ENCODE measurements at regions not wholly inside any gene's neighbourhood (a gene's known extent, or its start where the extent isn't known, plus 50 kb on each side); places are given as distances from the start of the nearest gene placed in this dataset.
"Not testable (repeated sequence)": the region's sequence is repeated elsewhere in the genome, so short reads cannot be mapped to it uniquely, and the experiment has no call there.

GRCh38 chr13:112145551-112146360 is 78.8 kb downstream of the SOX1 start:
- DNase-seq (ENCODE audit: low spot score), result peak; percentile 42

- DNase-seq (ENCODE audit: low spot score), result no peak
Observed at GRCh38 chr13:112150352-112150751, 83.4 kb downstream of the SOX1 start.

- DNase-seq (ENCODE audit: low spot score), result no peak
Observed at GRCh38 chr13:112152846-112153245, 85.9 kb downstream of the SOX1 start.

- DNase-seq (ENCODE audit: low spot score), result no peak
Observed at GRCh38 chr13:112153364-112153763, 86.4 kb downstream of the SOX1 start.

GRCh38 chr13:112153846-112154245 is 86.9 kb downstream of the SOX1 start:
- no peak for DNase-seq (ENCODE audit: low spot score)

GRCh38 chr13:112154301-112155060 is 87.5 kb downstream of the SOX1 start:
- no peak for DNase-seq (ENCODE audit: low spot score)

GRCh38 chr13:112158961-112159360 is 92.0 kb downstream of the SOX1 start:
- no peak for DNase-seq (ENCODE audit: low spot score)

GRCh38 chr13:112159575-112160547 is 92.9 kb downstream of the SOX1 start:
- DNase-seq (ENCODE audit: low spot score), result no peak

- DNase-seq (ENCODE audit: low spot score), result no peak
Observed at GRCh38 chr13:112160558-112160957, 93.6 kb downstream of the SOX1 start.

- DNase-seq (ENCODE audit: low spot score), result peak; percentile 75
Observed at GRCh38 chr13:112161521-112162301, 94.8 kb downstream of the SOX1 start.

GRCh38 chr13:112163691-112164660 is 97.0 kb downstream of the SOX1 start:
- DNase-seq (ENCODE audit: low spot score), result not testable (repeated sequence)

GRCh38 chr13:112165712-112166111 is 98.8 kb downstream of the SOX1 start:
- no peak for DNase-seq (ENCODE audit: low spot score)

GRCh38 chr13:112168761-112169160 is 101.8 kb downstream of the SOX1 start:
- no peak for DNase-seq (ENCODE audit: low spot score)

- DNase-seq (ENCODE audit: low spot score), result no peak
Observed at GRCh38 chr13:112169941-112170822, 103.2 kb downstream of the SOX1 start.

GRCh38 chr13:112170823-112171569 is 104.0 kb downstream of the SOX1 start:
- DNase-seq (ENCODE audit: low spot score), result no peak

- no peak for DNase-seq (ENCODE audit: low spot score)
Observed at GRCh38 chr13:112171570-112171965, 104.6 kb downstream of the SOX1 start.

GRCh38 chr13:112172017-112172416 is 105.1 kb downstream of the SOX1 start:
- DNase-seq (ENCODE audit: low spot score), result no peak

- no peak for DNase-seq (ENCODE audit: low spot score)
Observed at GRCh38 chr13:112172641-112173251, 105.8 kb downstream of the SOX1 start.

Measured in ecto neural progenitor cell (in vitro differentiated cells).